PC-3 (cell line): ENCODE measurements at regions not wholly inside any gene's neighbourhood (a gene's known extent, or its start where the extent isn't known, plus 50 kb on each side); places are given as distances from the start of the nearest gene placed in this dataset.

Experiments
- ATAC-seq: fragments of 200-7000 bp; cut with Tn5 transposase; 2 replicates; pipeline ENCODE4 v1.9.1; 2020; ENCODE audit warnings: mild to moderate bottlenecking, moderate library complexity
- BruUV-seq: library from RNA; stranded (reverse); fragments of 400-500 nt; replicated peaks from 2 replicates; lab custom pipeline; 2021; lab: Mats Ljungman, UMichigan
- CTCF ChIA-PET: fragments of 300-600 bp; sonication (Branson Sonifier 250); formaldehyde crosslinking; loops from one replicate; lab custom pipeline; 2022; ENCODE audit warnings: antibody characterized with exemption; lab: Charles Lee
- POLR2A ChIA-PET: fragments of 300-600 bp; sonication (Branson Sonifier 250); formaldehyde crosslinking; loops from one replicate; lab custom pipeline; 2022; ENCODE audit warnings: antibody characterized with exemption; ENCODE audit not compliant: unreplicated experiment; lab: Charles Lee
- DNase-seq: peaks from one replicate; pipeline ENCODE4 v3.0.0-alpha.2; 2015
- H2AFZ ChIP-seq: fragments of 300-600 bp; sonication (generic); 2 replicates; pipeline ENCODE4 v1.6.0; 2016; ENCODE audit warnings: antibody characterized with exemption, low read length
- H3F3A ChIP-seq: fragments of 300-600 bp; sonication (generic); one replicate; pipeline ENCODE4 v1.6.0; 2017; ENCODE audit warnings: antibody characterized with exemption, low read length, control low read depth, mild to moderate bottlenecking; ENCODE audit not compliant: unreplicated experiment
- H3K27ac ChIP-seq: fragments of 300-600 bp; sonication (generic); 2 replicates; pipeline ENCODE4 v1.5.1; 2016; ENCODE audit warnings: mild to moderate bottlenecking, low read length
- H3K27me3 ChIP-seq: fragments of 300-600 bp; sonication (generic); 2 replicates; pipeline ENCODE4 v1.6.1; 2016; ENCODE audit warnings: low read length, mixed read lengths
- H3K36me3 ChIP-seq: fragments of 300-600 bp; sonication (generic); 2 replicates; pipeline ENCODE4 v1.6.1; 2016; ENCODE audit warnings: low read depth, mixed run types, low read length, mixed read lengths
- H3K4me1 ChIP-seq: fragments of 300-600 bp; sonication (generic); 2 replicates; pipeline ENCODE4 v1.5.1; 2016; ENCODE audit warnings: low read length; ENCODE audit not compliant: insufficient read depth
- H3K4me2 ChIP-seq: fragments of 300-600 bp; sonication (generic); 2 replicates; pipeline ENCODE4 v1.6.0; 2016; ENCODE audit warnings: low read length
- H3K4me3 ChIP-seq: fragments of 300-600 bp; sonication (generic); 2 replicates; pipeline ENCODE4 v1.5.1; 2016; ENCODE audit warnings: mild to moderate bottlenecking, low read length, mixed read lengths
- H3K79me2 ChIP-seq: fragments of 300-600 bp; sonication (generic); 2 replicates; pipeline ENCODE4 v1.6.1; 2017; ENCODE audit warnings: low read length, mixed read lengths
- H3K9ac ChIP-seq: fragments of 300-600 bp; sonication (generic); 2 replicates; pipeline ENCODE4 v1.6.0; 2016; ENCODE audit warnings: mild to moderate bottlenecking, low read length
- H3K9me2 ChIP-seq: fragments of 300-600 bp; sonication (generic); replicated peaks from 2 replicates; pipeline ENCODE4 v1.6.1; 2016; ENCODE audit warnings: mixed run types, low read length, mixed read lengths
- H3K9me3 ChIP-seq: fragments of 300-600 bp; sonication (generic); 2 replicates; pipeline ENCODE4 v1.6.1; 2016; ENCODE audit warnings: low read length, mixed read lengths
- H4K20me1 ChIP-seq: fragments of 300-600 bp; sonication (generic); 2 replicates; pipeline ENCODE4 v1.6.1; 2016; ENCODE audit warnings: low read length, mixed read lengths
- CTCF ChIP-seq: fragments of 300-600 bp; sonication (generic); conservative IDR thresholded peaks from 2 replicates; pipeline ENCODE4 v1.5.1; 2017; ENCODE audit warnings: antibody characterized with exemption, low read depth, mild to moderate bottlenecking, low read length
- EZH2 ChIP-seq: fragments of 300-600 bp; sonication (generic); IDR thresholded peaks from one replicate; pipeline ENCODE4 v1.6.1; 2017; ENCODE audit warnings: antibody characterized with exemption, mild to moderate bottlenecking, low read length; ENCODE audit not compliant: unreplicated experiment
- EZH2phosphoT487 ChIP-seq: fragments of 300-600 bp; sonication (generic); IDR thresholded peaks from 2 replicates; pipeline ENCODE4 v1.6.1; 2018; ENCODE audit warnings: mild to moderate bottlenecking, antibody characterized with exemption, low read length, borderline replicate concordance
- intact Hi-C: fragments of 100-400 bp; cut with micrococcal nuclease; formaldehyde crosslinking; loops from 2 replicates; pipeline ENCODE4 v1.9.0; 2023

GRCh38 chr10:121084675-121085070, 233.5 kb downstream of the WDR11 start:
- no peaks in the 10 kb centered on the region for H3F3A ChIP-seq
- ChIA-PET CTCF (no interaction called here), POLR2A (no interaction called here)
- intact Hi-C loops, result no loop called here
- no peak for TF ChIP-seq EZH2
- TF ChIP-seq CTCF, result no peak
- no peak for TF ChIP-seq EZH2phosphoT487
- no peak for DNase-seq
- no peaks in the 10 kb centered on the region for H4K20me1 ChIP-seq
- no peak overlapping the region for H3K4me2 ChIP-seq
- ATAC-seq, result no peak
- no peak overlapping the region for H3K27ac ChIP-seq
- peaks cover 54% of the 10 kb centered on the region for H3K27me3 ChIP-seq
- no peaks in the 10 kb centered on the region for H3K4me1 ChIP-seq
- H3K4me3 ChIP-seq, result no peak overlapping the region
- no TSS peak for BruUV-seq
- no peak overlapping the region for H2AFZ ChIP-seq
- H3K9me2 ChIP-seq, result no peaks in the 10 kb centered on the region
- H3K79me2 ChIP-seq, result no peaks in the 10 kb centered on the region
- no peak overlapping the region for H3K9ac ChIP-seq
- H3K9me3 ChIP-seq, result no peaks in the 10 kb centered on the region
- H3K36me3 ChIP-seq, result no peaks in the 10 kb centered on the region

- H3K36me3 ChIP-seq, result no peaks in the 10 kb centered on the region
- no peaks in the 10 kb centered on the region for H3K9me3 ChIP-seq
- no peaks in the 10 kb centered on the region for H3K9me2 ChIP-seq
- POLR2A ChIA-PET, result no interaction called here
- H3K9ac ChIP-seq, result no peak overlapping the region
- intact Hi-C loops, result no loop called here
- H3K4me1 ChIP-seq, result no peaks in the 10 kb centered on the region
- DNase-seq (no peak), ATAC-seq (no peak)
- no peak for TF ChIP-seq EZH2
- H3K27ac ChIP-seq, result no peak overlapping the region
- no TSS peak for BruUV-seq
- no peak overlapping the region for H3K4me2 ChIP-seq
- CTCF ChIA-PET, result no interaction called here
- H3K79me2 ChIP-seq, result no peaks in the 10 kb centered on the region
- H4K20me1 ChIP-seq, result no peaks in the 10 kb centered on the region
- no peak overlapping the region for H2AFZ ChIP-seq
- no peak overlapping the region for H3K4me3 ChIP-seq
- peaks cover 49% of the 10 kb centered on the region for H3K27me3 ChIP-seq
- H3F3A ChIP-seq, result no peaks in the 10 kb centered on the region
Measured at GRCh38 chr10:121085367-121085766, 234.2 kb downstream of the WDR11 start.

GRCh38 chr10:121087129-121087528, 236.0 kb downstream of the WDR11 start:
- BruUV-seq, result no TSS peak
- Histone ChIP-seq H3K27me3 (peaks cover 32% of the 10 kb centered on the region), H3K4me2 (no peak overlapping the region), H3K9ac (no peak overlapping the region), H2AFZ (no peak overlapping the region), H3F3A (no peaks in the 10 kb centered on the region), H3K79me2 (no peaks in the 10 kb centered on the region), H4K20me1 (no peaks in the 10 kb centered on the region), H3K4me1 (no peaks in the 10 kb centered on the region), H3K9me3 (no peaks in the 10 kb centered on the region), H3K36me3 (no peaks in the 10 kb centered on the region), H3K27ac (no peak overlapping the region), H3K9me2 (no peaks in the 10 kb centered on the region), H3K4me3 (no peak overlapping the region)
- CTCF ChIA-PET, result no interaction called here
- DNase-seq (no peak), ATAC-seq (no peak)
- TF ChIP-seq EZH2phosphoT487 (no peak), CTCF (no peak), EZH2 (no peak)
- POLR2A ChIA-PET, result no interaction called here
- intact Hi-C loops, result no loop called here
